H1 (cell line): ENCODE measurements at regions not wholly inside any gene's neighbourhood (a gene's known extent, or its start where the extent isn't known, plus 50 kb on each side); places are given as distances from the start of the nearest gene placed in this dataset.

Experiments
- CBX5 ChIP-seq: fragments of 300-800, 300-1000 bp; sonication (generic); IDR thresholded peaks from 2 replicates; pipeline ENCODE4 v1.7.1; 2016; ENCODE audit warnings: antibody characterized with exemption, low read length, low read depth
- CEBPB ChIP-seq: IDR thresholded peaks from 2 replicates; pipeline ENCODE4 v1.6.1; 2012; ENCODE audit warnings: low read depth, low read length
- NRF1 ChIP-seq: IDR thresholded peaks from 2 replicates; pipeline ENCODE4 v1.6.1; 2011; ENCODE audit warnings: mild to moderate bottlenecking, low read depth, low read length, improper control_type of control experiment
- ZNF274 ChIP-seq: IDR thresholded peaks from 2 replicates; pipeline ENCODE4 v1.7.0; 2012; ENCODE audit warnings: low read length, borderline replicate concordance; ENCODE audit errors: extremely low read depth
- TF ChIP-seq, protein P1 (sequence below), 3 experiments: IDR thresholded peaks; 1 replicate in 2 of 3; 2 replicates in 1 of 3; pipeline versions ENCODE4 v1.5.1 to v1.6.1; 2011; ENCODE audit warnings: low read length in 3 of 3, mild to moderate bottlenecking in 3 of 3, inconsistent platforms in 2 of 3, low read depth in 1 of 3, moderate library complexity in 1 of 3; ENCODE audit not compliant: insufficient read depth in 1 of 3; ENCODE audit errors: control extremely low read depth in 1 of 3
- TF ChIP-seq, protein P2 (sequence below): IDR thresholded peaks from 2 replicates; pipeline ENCODE4 v1.6.1; 2011; ENCODE audit warnings: low read length, improper control_type of control experiment

DNA sequence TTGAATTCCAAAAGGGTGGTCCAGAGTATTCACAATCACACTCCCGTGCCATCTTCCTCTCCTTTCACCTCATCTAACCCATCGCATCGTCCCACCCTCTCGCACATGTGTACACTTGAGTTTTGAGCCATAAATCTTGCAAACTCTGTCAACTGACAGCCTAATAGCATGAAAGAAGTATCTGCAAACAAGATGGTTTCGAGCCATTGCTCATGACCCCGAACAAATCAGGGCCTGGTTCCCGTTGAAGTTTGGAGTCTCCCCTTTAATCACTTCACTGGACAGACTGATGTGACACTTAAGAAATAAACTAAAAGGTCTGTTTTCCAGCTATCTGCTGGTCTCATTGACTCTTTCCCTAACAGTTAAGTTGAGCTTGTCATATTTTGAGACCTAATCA, 223.6 kb upstream of the SOX5 start:
- TF ChIP-seq, protein P1, sequence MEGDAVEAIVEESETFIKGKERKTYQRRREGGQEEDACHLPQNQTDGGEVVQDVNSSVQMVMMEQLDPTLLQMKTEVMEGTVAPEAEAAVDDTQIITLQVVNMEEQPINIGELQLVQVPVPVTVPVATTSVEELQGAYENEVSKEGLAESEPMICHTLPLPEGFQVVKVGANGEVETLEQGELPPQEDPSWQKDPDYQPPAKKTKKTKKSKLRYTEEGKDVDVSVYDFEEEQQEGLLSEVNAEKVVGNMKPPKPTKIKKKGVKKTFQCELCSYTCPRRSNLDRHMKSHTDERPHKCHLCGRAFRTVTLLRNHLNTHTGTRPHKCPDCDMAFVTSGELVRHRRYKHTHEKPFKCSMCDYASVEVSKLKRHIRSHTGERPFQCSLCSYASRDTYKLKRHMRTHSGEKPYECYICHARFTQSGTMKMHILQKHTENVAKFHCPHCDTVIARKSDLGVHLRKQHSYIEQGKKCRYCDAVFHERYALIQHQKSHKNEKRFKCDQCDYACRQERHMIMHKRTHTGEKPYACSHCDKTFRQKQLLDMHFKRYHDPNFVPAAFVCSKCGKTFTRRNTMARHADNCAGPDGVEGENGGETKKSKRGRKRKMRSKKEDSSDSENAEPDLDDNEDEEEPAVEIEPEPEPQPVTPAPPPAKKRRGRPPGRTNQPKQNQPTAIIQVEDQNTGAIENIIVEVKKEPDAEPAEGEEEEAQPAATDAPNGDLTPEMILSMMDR (IDR thresholded peaks at IDR 0.05; ENCODE audit: control extremely low read depth in 1 of 3, insufficient read depth in 1 of 3, low read depth in 1 of 3, low read length in 3 of 3), result no peak
- no peak for TF ChIP-seq ZNF274
- no peak for TF ChIP-seq CEBPB
- TF ChIP-seq NRF1, result no peak
- TF ChIP-seq, protein P2, sequence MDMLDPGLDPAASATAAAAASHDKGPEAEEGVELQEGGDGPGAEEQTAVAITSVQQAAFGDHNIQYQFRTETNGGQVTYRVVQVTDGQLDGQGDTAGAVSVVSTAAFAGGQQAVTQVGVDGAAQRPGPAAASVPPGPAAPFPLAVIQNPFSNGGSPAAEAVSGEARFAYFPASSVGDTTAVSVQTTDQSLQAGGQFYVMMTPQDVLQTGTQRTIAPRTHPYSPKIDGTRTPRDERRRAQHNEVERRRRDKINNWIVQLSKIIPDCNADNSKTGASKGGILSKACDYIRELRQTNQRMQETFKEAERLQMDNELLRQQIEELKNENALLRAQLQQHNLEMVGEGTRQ, result no peak
- TF ChIP-seq CBX5, result no peak
